Vagina (tissue), 2 donors: ENCODE measurements at regions not wholly inside any gene's neighbourhood (a gene's known extent, or its start where the extent isn't known, plus 50 kb on each side); places are given as distances from the start of the nearest gene placed in this dataset.
"Not testable (repeated sequence)": the region's sequence is repeated elsewhere in the genome, so short reads cannot be mapped to it uniquely, and the experiment has no call there.

ENCODE experiments used
- DNase-seq, 2 donors: peaks; one replicate each; pipeline ENCODE4 v3.0.0-alpha.2; 2017; ENCODE audit errors: extremely low spot score in 2 of 2
- H3K27ac ChIP-seq: fragments of 200-600 bp; sonication (generic); one replicate; pipeline ENCODE4 v1.5.1; 2019
- H3K27me3 ChIP-seq: fragments of 200-600 bp; sonication (generic); one replicate; pipeline ENCODE4 v1.5.1; 2019
- H3K36me3 ChIP-seq, 2 donors: fragments of 200-600 bp; sonication (generic); one replicate each; pipeline ENCODE4 v1.5.1; 2017 to 2019
- H3K4me1 ChIP-seq: fragments of 200-600 bp; sonication (generic); one replicate; pipeline ENCODE4 v1.5.1; 2019
- H3K4me3 ChIP-seq, 2 donors: fragments of 200-600 bp; sonication (generic); 1 replicate in 1 of 2; 2 replicates in 1 of 2; pipeline ENCODE4 v1.5.1; 2016 to 2019
- H3K9me3 ChIP-seq: fragments of 200-600 bp; sonication (generic); one replicate; pipeline ENCODE4 v1.5.1; 2019
- CTCF ChIP-seq, 3 experiments: fragments of 450-650 bp in 2 of 3; fragments of 200-600 bp in 1 of 3; sonication (generic) in 1 of 3; IDR thresholded peaks; one replicate each; pipeline ENCODE4 v1.5.1; 2017 to 2019; ENCODE audit warnings: antibody characterized with exemption in 3 of 3, mild to moderate bottlenecking in 2 of 3, moderate library complexity in 2 of 3
- POLR2A ChIP-seq, 2 donors: fragments of 450-650 bp; IDR thresholded peaks; one replicate each; pipeline ENCODE4 v1.6.1; 2017; ENCODE audit warnings: antibody characterized with exemption in 2 of 2, mild to moderate bottlenecking in 2 of 2, moderate library complexity in 2 of 2
- POLR2AphosphoS5 ChIP-seq, 2 donors: sonication (generic); formaldehyde crosslinking; IDR thresholded peaks; one replicate each; pipeline ENCODE4 v1.9.0; 2017; ENCODE audit warnings: antibody characterized with exemption in 2 of 2, mild to moderate bottlenecking in 2 of 2, low read depth in 1 of 2; ENCODE audit not compliant: insufficient read depth in 1 of 2
- intact Hi-C: fragments of 100-400 bp; cut with DNase I; formaldehyde crosslinking; loops from one replicate; pipeline ENCODE4 v1.15.1; 2023

DNA sequence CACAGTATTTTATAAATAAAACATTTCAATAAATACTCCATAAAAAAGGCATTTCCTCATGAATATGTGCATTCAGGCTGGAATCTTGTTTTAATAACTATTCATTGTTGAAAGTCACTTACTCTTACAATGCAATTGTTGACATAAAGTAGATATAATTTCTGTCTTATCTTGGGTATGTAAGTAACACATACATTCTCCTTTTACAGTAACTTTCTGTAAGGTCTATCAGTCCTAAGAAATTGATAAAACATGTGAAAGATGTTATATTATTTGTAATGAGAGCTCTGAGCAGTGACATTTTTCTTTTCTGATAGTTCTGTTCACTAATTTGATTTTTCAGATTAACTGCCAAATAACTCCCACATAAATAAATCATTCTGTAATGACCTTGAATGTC lies 1249.2 kb downstream of the STIM2 start:
- Histone ChIP-seq H3K9me3 (no peaks in the 10 kb centered on the region), H3K36me3 (no peaks in the 10 kb centered on the region), H3K4me3 (no peak overlapping the region), H3K27me3 (no peaks in the 10 kb centered on the region), H3K4me1 (no peaks in the 10 kb centered on the region), H3K27ac (no peak overlapping the region)
- TF ChIP-seq POLR2AphosphoS5 (IDR thresholded peaks at IDR 0.05; ENCODE audit: insufficient read depth in 1 of 2, low read depth in 1 of 2), result no peak
- no peak for TF ChIP-seq POLR2A (IDR thresholded peaks at IDR 0.05)
- no peak for TF ChIP-seq CTCF (IDR thresholded peaks at IDR 0.05)
- intact Hi-C loops, result no loop called here
- no peak for DNase-seq

DNA sequence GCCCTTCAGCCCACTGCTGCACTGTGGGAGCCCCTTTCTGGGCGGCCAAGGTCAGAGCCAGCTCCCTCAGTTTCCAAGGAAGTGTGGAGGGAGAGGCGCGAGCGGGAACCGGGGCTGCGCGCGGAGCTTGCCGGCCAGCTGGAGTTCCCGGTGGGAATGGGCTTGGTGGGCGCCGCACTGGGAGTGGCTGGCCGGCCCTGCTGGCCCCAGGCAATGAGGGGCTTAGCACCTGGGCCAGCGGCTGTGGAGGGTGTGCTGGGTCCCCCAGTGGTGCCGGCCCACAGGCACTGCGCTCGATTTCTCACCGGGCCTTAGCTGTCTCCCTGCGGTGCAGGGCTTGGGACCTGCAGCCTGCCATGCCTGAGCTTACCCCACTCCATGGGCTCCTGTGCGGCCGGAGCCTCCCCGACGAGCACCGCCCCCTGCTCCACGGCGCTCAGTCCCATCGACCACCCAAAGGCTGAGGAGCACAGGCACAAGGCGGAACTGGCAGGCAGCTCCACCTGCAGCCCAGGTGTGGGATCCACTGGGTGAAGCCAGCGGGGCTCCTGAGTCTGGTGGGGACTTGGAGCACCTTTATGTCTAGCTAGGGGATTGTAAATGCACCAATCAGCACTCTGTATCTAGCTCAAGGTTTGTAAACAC lies 1252.2 kb downstream of the STIM2 start:
- H3K36me3 ChIP-seq, H3K4me3 ChIP-seq, H3K4me1 ChIP-seq, H3K27me3 ChIP-seq, H3K9me3 ChIP-seq, H3K27ac ChIP-seq, intact Hi-C loops, DNase-seq: not testable (repeated sequence)

DNA sequence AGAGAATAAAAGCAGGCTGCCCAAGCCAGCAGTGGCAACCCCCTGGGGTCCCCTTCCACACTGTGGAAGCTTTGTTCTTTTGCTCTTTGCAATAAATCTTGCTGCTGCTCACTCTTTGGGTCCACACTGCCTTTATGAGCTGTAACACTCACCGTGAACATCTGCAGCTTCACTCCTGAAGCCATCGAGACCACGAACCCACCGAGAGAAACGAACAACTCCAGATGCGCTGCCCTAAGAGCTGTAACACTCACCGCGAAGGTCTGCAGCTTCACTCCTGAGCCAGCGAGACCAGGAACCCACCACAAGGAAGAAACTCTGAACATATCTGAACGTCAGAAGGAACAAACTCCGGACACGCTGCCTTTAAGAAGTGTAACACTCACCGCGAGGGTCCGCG lies 1252.9 kb downstream of the STIM2 start:
- H3K4me3 ChIP-seq, H3K9me3 ChIP-seq, H3K27ac ChIP-seq, H3K36me3 ChIP-seq, H3K4me1 ChIP-seq, intact Hi-C loops, DNase-seq, H3K27me3 ChIP-seq: not testable (repeated sequence)

DNA sequence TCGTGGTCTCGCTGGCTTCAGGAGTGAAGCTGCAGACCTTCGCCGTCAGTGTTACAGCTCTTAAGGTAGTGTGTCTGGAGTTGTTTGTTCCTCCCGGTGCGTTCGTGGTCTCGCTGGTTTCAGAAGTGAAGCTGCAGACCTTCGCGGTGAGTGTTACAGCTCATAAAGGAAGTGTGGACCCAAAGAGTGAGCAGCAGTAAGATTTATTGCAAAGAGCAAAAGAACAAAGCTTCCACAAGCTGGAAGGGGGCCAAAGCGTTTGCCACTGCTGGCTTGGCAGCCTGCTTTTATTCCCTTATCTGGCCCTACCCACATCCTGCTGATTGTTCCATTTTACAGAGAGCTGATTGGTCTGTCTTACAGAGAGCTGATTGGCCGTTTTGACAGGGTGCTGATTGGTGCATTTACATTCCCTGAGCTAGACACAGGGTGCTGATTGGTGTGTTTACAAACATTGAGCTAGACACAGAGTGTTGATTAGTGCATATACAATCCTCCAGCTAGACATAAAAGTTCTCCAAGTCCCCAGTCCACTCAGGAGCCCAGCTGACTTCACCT lies 1256.0 kb downstream of the STIM2 start:
- H3K9me3 ChIP-seq, H3K36me3 ChIP-seq, DNase-seq, H3K4me1 ChIP-seq, H3K27me3 ChIP-seq, H3K27ac ChIP-seq, intact Hi-C loops, H3K4me3 ChIP-seq: not testable (repeated sequence)

GRCh38 chr4:28117084-28117682 lies 1256.5 kb downstream of the STIM2 start:
- TF ChIP-seq POLR2AphosphoS5 (IDR thresholded peaks at IDR 0.05; ENCODE audit: insufficient read depth in 1 of 2, low read depth in 1 of 2) (no peak), POLR2A (IDR thresholded peaks at IDR 0.05) (no peak), CTCF (IDR thresholded peaks at IDR 0.05) (no peak)
- Histone ChIP-seq H3K27me3 (no peaks in the 10 kb centered on the region), H3K9me3 (no peaks in the 10 kb centered on the region), H3K4me1 (no peaks in the 10 kb centered on the region), H3K36me3 (no peaks in the 10 kb centered on the region), H3K4me3 (no peak overlapping the region), H3K27ac (no peak overlapping the region)
- intact Hi-C loops, result no loop called here
- DNase-seq, result no peak

DNA sequence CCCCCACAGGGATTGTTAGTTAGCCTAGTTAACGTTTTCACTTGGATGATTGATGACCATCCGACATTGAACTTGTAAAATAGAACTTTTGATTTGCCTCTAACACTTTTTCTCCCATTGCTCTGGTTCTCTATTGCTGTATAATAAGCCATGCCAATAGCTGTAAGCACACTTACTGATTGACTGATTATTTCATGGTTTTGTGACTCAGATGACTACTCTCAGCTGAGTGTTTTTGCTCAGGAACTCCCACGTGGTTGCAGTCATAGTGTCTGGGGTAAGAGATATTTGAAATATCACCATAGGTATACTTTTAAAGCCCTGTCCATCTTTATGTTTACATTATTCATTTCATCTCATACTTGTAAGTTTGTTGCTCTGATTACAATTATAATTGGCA lies 1285.5 kb downstream of the STIM2 start:
- Histone ChIP-seq H3K27ac (no peak overlapping the region), H3K4me1 (no peaks in the 10 kb centered on the region), H3K27me3 (no peaks in the 10 kb centered on the region), H3K36me3 (no peaks in the 10 kb centered on the region), H3K9me3 (no peaks in the 10 kb centered on the region), H3K4me3 (no peak overlapping the region)
- TF ChIP-seq CTCF (IDR thresholded peaks at IDR 0.05), result no peak
- TF ChIP-seq POLR2A (IDR thresholded peaks at IDR 0.05), result no peak
- TF ChIP-seq POLR2AphosphoS5 (IDR thresholded peaks at IDR 0.05; ENCODE audit: insufficient read depth in 1 of 2, low read depth in 1 of 2), result no peak
- intact Hi-C loops, result no loop called here
- DNase-seq, result no peak
